ENCODE measurements at regions not wholly inside any gene's neighbourhood (a gene's known extent, or its start where the extent isn't known, plus 50 kb on each side); places are given as distances from the start of the nearest gene placed in this dataset.

DNA sequence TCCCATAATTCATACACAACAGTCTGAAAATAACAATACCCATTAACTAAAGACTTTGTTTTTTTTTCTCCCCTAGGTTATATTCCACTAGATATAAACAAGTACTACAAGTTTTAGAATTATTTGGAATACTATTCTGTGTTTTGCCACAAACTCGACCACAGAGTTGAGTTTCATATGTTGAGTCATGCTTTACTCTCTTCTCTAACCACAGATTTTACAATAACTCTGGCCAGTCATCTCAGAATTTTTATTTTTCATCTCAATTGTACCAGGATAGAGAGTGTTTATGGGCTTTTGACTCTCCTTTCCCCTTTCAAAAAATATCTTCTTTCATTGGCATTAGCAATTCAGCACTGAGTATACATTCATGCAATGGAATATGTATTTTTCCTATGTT is 348.7 kb upstream of the GALNT5 start (continued):
- no peak for TF ChIP-seq FOS (IDR thresholded peaks at IDR 0.05; ENCODE audit: borderline replicate concordance, extremely low read depth, insufficient read length)
- peak; percentile 71 for TF ChIP-seq NFIC (IDR thresholded peaks at IDR 0.05; ENCODE audit: low read depth, low read length)
- TF ChIP-seq RELA (IDR thresholded peaks at IDR 0.05; ENCODE audit: borderline replicate concordance, partially characterized antibody): no peak
- TF ChIP-seq, protein P1, sequence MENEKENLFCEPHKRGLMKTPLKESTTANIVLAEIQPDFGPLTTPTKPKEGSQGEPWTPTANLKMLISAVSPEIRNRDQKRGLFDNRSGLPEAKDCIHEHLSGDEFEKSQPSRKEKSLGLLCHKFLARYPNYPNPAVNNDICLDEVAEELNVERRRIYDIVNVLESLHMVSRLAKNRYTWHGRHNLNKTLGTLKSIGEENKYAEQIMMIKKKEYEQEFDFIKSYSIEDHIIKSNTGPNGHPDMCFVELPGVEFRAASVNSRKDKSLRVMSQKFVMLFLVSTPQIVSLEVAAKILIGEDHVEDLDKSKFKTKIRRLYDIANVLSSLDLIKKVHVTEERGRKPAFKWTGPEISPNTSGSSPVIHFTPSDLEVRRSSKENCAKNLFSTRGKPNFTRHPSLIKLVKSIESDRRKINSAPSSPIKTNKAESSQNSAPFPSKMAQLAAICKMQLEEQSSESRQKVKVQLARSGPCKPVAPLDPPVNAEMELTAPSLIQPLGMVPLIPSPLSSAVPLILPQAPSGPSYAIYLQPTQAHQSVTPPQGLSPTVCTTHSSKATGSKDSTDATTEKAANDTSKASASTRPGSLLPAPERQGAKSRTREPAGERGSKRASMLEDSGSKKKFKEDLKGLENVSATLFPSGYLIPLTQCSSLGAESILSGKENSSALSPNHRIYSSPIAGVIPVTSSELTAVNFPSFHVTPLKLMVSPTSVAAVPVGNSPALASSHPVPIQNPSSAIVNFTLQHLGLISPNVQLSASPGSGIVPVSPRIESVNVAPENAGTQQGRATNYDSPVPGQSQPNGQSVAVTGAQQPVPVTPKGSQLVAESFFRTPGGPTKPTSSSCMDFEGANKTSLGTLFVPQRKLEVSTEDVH (IDR thresholded peaks at IDR 0.05; ENCODE audit: low read depth, partially characterized antibody): no peak
- no peak for TF ChIP-seq SUZ12 (IDR thresholded peaks at IDR 0.05; ENCODE audit: unreplicated experiment)
- TF ChIP-seq SMARCA5 (IDR thresholded peaks at IDR 0.05): no peak
- no peak for TF ChIP-seq CHD4 (IDR thresholded peaks at IDR 0.05)
- TF ChIP-seq SMAD1 (IDR thresholded peaks at IDR 0.05; ENCODE audit: low read depth, partially characterized antibody): no peak
- TF ChIP-seq LARP7 (IDR thresholded peaks at IDR 0.05): no peak
- peak; percentile 81 for TF ChIP-seq RUNX3 (IDR thresholded peaks at IDR 0.05; ENCODE audit: low read length)
- TF ChIP-seq PML (IDR thresholded peaks at IDR 0.05; ENCODE audit: low read length): no peak

DNA sequence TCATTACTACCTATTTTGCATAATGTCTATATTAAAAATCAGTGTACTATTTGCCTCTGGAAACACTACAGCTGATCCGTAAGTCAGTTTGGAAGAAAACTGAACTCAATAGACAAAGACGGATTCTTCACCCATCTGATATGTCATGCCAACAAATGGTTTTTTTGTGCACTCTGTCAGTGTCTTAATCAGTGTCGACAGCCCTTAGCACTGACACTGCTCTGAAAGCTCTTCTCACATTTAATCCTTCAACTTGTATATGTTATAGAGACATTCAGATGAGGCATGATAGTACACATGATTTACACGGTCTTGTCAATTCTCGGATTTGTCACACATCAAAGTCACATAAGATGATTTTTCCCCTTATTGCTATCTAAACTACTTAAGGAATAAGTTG is 347.5 kb upstream of the GALNT5 start:
- Histone ChIP-seq H3K4me3 (no peak overlapping the region), H3K79me2 (ENCODE audit: control insufficient read depth, insufficient read depth, low read length) (no peaks in the 10 kb centered on the region), H3K27ac (ENCODE audit: control insufficient read depth, insufficient read depth) (no peak overlapping the region), H2AFZ (ENCODE audit: control insufficient read depth, low read depth, low read length) (no peak overlapping the region), H3K36me3 (ENCODE audit: control insufficient read depth in 2 of 2, insufficient read depth in 2 of 2, low read length in 1 of 2) (no peaks in the 10 kb centered on the region), H4K20me1 (ENCODE audit: control insufficient read depth, insufficient read depth) (no peaks in the 10 kb centered on the region), H3K9me3 (replicated peaks; ENCODE audit: control insufficient read depth, insufficient read depth, low read length) (no peaks in the 10 kb centered on the region), H3K4me1 (ENCODE audit: control insufficient read depth, insufficient read depth, low read length) (no peaks in the 10 kb centered on the region), H3K27me3 (replicated peaks in 1 of 2; ENCODE audit: control insufficient read depth in 2 of 2, insufficient read depth in 2 of 2, low read length in 1 of 2) (no peaks in the 10 kb centered on the region), H3K9ac (ENCODE audit: control insufficient read depth, insufficient read depth, low read length) (no peak overlapping the region), H3K4me2 (ENCODE audit: control insufficient read depth, insufficient read depth) (no peak overlapping the region)
- ChIA-PET SMC1A (ENCODE audit: uncharacterized antibody, unreplicated experiment) (no interaction called here), CTCF (no interaction called here), RAD21 (ENCODE audit: unreplicated experiment) (no interaction called here), POLR2A (no interaction called here)
- no peak for DNase-seq (ENCODE audit: low read depth, low spot score)
- no TSS peak for BruUV-seq (replicated peaks)
- no peak for TF ChIP-seq ZBED1 (IDR thresholded peaks at IDR 0.05; ENCODE audit: borderline replicate concordance)
- TF ChIP-seq EGR1 (IDR thresholded peaks at IDR 0.05; ENCODE audit: borderline replicate concordance in 1 of 2, low read depth in 2 of 2, low read length in 2 of 2): no peak
- no peak for TF ChIP-seq MTA3 (IDR thresholded peaks at IDR 0.05; ENCODE audit: borderline replicate concordance, low read length)
- TF ChIP-seq ZNF384 (IDR thresholded peaks at IDR 0.05; ENCODE audit: borderline replicate concordance, low read depth, low read length): no peak
- no peak for TF ChIP-seq MXI1 (IDR thresholded peaks at IDR 0.05; ENCODE audit: low read depth, low read length)
- TF ChIP-seq NFYA (IDR thresholded peaks at IDR 0.05; ENCODE audit: borderline replicate concordance, low read depth, low read length): no peak
- TF ChIP-seq KDM1A (IDR thresholded peaks at IDR 0.05; ENCODE audit: borderline replicate concordance): no peak
- no peak for TF ChIP-seq TARDBP (IDR thresholded peaks at IDR 0.05; ENCODE audit: borderline replicate concordance)
- TF ChIP-seq RAD21 (IDR thresholded peaks at IDR 0.05; ENCODE audit: insufficient read depth, low read depth, low read length): no peak
- no peak for TF ChIP-seq CBFB (IDR thresholded peaks at IDR 0.05; ENCODE audit: low read depth)
- TF ChIP-seq EED (IDR thresholded peaks at IDR 0.05; ENCODE audit: low read depth): no peak
- no peak for TF ChIP-seq ZZZ3 (IDR thresholded peaks at IDR 0.05; ENCODE audit: control insufficient read depth, insufficient read length, low read depth)
- no peak for TF ChIP-seq RELA (IDR thresholded peaks at IDR 0.05; ENCODE audit: borderline replicate concordance, partially characterized antibody)
- TF ChIP-seq TCF12 (IDR thresholded peaks at IDR 0.05; ENCODE audit: low read depth, low read length): no peak
- TF ChIP-seq ZNF217 (IDR thresholded peaks at IDR 0.05): no peak
- in situ Hi-C loops (cut with MboI): no loop called here
- intact Hi-C loops (cut with micrococcal nuclease; ENCODE audit: unreplicated experiment): no loop called here
- WGBS (ENCODE audit: insufficient coverage, insufficient replicate concordance, low lambda C conversion rate, missing lambda C conversion rate): 57% methylated on average over 5 of the region's 5 CpGs
- ATAC-seq: no peak
- no peak for FAIRE-seq
